ENCODE measurements at regions not wholly inside any gene's neighbourhood (a gene's known extent, or its start where the extent isn't known, plus 50 kb on each side); places are given as distances from the start of the nearest gene placed in this dataset.

DNA sequence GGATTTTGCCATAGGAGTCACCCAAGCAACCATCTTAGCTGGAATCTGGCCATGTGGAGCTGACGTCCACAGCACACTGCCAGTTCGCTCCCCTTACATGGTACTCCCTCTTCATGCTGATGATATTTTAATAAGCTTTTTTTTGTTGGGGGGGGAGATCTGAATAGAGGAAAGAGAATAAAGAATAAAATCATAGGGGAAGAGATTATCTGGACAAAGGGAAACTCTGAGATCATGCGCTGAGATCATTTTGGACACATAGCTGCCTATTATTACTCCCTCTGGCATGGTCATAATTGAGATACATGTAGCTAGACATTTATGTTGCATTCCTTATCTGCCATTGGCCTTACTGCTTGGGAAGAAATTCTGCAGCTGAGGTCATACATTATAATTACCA is 282.7 kb downstream of the HTR7 start:
- no peak for DNase-seq (ENCODE audit: low read depth in 2 of 3, low spot score in 2 of 3)

DNA sequence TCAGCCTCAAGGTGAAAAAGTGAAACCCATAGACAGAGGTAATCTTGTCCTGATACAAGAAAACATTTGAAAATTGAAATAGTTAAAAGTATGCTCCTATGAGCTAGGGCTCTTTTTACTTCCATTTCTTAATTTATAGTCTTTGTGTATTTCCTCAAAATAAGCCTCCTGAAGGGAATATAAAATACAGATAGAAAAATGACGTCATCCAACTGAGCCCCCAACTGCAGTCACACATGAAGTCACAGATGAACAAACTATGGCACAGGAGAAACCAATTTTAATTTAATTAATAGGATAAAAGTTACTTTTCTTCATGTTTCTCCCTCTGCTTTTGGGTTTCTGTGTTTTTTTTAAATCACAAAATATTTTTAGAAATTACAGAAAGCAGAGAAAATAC is 280.3 kb downstream of the HTR7 start:
- DNase-seq (ENCODE audit: low read depth in 2 of 3, low spot score in 2 of 3), result no peak

DNA sequence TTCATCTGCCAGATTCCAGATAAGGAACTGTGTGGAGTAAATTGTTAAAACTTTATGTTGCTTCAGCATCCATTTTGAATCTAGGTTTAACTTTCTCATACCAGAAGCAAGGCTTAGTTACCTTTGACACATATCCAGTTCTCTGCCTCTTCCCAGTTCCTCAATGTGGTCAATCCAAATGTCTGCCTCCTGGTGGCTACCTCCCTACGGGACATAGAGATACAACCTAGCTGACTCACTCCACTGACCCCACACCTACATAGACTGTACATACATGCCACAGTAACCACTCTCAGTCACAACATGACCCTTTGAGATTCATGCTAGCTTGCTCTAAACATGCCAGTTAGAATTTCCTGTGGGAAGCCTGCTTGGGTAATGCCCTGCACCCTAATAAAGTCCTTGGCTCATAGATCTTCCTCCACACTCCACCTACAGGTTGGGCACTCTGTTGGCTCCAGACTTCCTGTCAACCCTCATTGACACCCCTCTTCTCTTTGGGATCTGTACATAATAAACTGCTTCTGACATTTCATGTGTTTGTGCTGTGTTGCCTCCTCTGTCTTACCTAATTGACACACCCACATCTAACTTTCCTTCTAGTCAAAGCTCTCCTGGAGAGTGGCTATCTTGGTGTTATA is 278.1 kb downstream of the HTR7 start:
- no peak for DNase-seq (ENCODE audit: low read depth in 2 of 3, low spot score in 2 of 3)

DNA sequence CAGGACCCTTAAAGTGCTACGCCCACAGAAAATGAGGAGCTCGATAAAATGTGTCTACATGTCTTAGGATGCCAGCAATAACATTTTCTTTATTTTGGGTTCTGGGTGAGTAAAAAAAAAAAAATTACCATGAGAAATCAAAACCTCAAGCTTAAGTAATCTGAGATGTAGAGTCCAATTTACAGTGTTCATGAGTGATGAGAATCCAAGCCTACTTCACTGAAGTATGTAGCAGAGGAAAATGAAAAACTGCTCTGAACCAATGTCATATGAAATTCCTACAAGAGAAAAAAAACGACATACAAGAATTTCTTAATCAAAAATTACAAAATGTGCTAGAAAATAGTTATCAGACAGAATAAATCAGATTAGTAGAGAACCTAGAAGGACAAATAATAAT is 274.4 kb downstream of the HTR7 start:
- no peak for DNase-seq (ENCODE audit: low read depth in 2 of 3, low spot score in 2 of 3)

DNA sequence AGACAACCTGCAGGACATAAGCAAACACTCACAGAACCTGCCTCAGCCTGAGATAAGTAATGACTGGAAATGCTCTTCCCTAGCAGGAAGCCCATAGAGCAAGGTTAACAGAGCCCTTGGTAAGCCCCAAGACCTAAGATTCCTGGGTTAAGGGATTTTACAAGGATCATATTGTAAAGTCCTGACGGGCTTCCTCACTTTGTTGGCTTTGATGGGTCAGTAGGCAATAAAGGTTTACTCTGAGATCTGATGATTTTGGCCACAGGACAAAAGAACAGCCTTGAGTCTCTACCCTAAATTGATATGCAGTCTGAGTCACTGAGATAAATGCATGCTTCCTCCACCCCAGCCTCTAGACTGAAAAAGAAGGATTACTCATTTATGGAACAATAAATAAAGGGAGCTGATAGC is 270.8 kb downstream of the HTR7 start:
- DNase-seq (ENCODE audit: low read depth in 2 of 3, low spot score in 2 of 3), result no peak

DNA sequence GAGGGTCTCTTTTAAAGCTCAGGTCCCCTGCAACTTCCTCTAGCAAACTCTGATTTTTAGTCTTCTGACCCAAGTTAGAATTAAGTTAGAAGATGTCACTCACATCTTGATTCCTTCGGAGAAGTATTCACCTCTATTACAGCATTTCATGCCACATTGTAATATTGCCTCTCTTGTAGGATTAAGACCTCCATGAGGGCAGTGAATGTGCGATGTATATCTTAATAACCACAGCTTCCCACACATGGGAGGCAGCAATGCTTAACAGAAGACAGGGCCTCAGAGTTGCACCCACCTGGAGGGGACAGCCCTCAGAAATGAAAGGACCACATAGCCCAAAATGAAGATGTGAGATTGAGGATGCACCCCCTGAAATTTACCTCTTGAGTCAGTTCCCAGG is 270.3 kb downstream of the HTR7 start:
- DNase-seq (ENCODE audit: low read depth in 2 of 3, low spot score in 2 of 3), result no peak

DNA sequence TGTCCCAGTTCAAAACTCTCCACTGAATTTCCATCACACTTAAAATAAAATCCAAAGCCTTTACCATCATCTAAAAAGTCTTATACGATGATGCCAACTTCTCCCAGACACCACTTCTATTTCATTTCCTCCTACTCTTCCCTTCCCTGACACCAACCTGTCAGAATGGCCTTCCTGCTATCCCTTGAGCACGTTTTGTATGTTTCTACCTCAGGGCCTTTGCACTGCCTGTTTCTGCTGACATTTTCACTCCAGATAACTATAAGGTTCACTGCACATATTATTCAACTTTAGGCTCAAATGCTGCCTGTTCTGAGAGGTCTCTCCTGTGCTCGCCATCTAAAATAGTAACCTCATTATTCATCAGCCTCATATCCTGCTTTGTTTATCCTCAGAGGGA is 269.6 kb downstream of the HTR7 start:
- no peak for DNase-seq (ENCODE audit: low read depth in 2 of 3, low spot score in 2 of 3)

DNA sequence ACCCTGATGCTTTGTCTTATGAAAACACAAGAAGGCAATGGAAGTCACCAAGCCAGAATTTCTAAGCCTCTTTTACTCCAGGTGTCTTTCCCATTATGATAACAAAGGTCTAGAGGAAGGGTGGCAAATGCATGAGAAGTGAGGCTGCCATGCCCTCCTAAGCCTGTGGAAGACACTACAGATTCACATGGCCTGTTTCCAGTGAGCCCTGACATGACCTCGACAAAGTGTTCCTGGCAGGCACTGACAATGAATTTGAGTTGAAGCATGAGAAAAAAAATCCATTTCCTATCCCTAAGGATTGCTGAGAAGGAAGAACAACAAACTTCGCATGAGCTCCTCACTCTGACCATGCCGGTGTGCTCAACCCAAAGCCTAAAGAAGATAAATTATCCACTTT is 268.0 kb downstream of the HTR7 start:
- no peak for DNase-seq (ENCODE audit: low read depth in 2 of 3, low spot score in 2 of 3)

DNA sequence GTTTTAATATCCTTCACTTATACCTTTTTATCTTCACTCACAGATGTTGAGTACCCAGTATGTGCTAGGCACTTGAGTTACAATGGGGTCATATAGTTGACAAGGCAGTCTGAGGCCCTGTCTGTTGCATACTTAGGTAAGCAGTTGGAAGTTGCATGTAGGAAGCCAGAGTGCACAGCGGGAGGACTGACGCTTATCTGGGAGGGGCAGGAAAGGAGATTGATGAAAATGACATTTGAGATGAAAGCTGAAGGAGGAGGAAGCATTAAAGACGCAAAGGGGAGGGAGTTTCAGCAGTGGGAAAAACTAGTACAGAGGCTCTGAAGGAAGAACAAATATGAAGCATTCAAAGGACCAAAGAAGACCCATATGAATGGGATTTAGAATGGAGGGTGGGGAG is 266.2 kb downstream of the HTR7 start:
- DNase-seq (ENCODE audit: low read depth in 2 of 3, low spot score in 2 of 3), result no peak

DNA sequence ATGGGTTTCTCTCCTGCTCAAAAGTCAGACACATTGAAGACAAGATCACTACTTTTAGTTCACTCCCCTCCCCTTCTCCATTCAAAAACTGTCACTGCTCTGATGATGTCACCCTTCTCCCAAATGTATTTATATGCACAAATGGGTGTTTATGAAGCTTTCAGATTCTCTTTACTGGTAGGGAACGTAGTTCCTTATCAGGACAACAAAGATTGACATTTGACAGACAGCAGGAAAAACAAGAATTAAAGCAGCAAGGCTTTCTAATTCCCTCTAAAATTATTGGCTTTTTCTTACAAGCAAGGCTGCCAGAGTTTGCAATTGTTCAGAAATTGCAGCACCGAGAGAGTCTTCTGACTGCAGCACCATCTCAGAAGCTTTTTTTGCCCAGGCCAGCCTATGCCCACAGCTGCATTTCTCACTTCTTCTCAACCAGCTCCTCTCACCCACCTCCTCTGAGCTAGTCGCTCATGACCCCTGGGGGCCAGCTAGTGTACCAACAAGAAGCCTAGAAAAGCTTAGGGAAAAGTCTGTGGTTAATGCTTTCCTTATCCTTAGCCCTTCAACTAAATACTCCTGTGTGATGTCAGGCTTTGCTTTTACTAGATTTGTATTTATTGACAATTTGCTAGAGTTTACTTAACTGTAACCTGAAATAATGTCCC is 265.1 kb downstream of the HTR7 start:
- peak in 2 of 3 donors; percentile 20 to 52 for DNase-seq (ENCODE audit: low read depth in 2 of 3, low spot score in 2 of 3)

DNA sequence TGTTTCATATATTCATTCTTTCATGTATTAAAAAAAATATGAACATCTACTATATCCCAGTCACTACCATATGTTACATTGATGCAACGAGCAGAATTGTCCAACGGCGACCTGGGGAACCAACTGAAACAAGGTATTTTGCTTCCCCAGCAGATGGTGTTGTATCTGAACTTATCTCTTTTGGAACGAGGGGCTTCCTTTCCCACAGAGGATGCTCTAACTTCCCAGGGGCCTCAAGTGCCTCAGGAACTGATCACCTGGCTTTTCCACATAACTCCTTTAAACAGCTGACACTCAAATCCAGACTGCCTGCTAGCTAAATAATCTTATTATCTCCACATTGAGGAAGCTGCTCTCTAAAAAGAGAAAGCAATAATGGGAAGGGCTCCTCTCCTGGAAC is 259.3 kb downstream of the HTR7 start:
- DNase-seq (ENCODE audit: low read depth in 2 of 3, low spot score in 2 of 3), result no peak

DNA sequence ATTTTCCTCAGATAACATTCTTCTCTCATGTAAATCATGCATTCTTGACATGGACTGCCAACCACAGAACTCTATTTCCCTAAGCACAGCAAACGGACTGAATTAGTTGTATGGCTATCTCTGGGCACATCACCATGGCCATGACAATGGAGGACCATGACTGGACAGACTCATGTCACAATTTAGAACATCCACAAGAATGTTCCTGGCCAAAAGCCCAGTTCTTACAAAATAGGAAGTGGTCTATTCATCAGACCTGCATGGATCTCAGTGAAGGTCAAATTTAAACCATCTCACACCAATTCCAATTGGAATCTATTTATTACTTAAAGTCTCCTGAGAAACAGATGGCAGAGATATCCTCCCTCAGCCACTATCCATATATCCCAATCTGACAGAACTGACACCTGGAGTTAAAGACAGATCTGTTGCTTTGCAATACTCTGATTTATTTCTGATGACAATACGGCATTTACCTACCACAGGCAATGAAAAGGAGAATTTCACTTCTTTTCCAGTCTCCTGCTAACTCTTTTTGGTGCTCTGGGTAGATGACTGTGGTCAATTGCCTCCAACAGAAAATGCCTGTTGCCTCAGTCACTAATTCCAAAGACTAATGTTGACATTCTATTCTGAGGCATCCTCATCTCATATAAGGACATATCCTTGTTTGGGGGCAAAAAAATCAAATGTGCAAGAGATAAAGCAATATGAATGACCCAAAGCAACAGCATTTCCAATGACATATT is 254.8 kb downstream of the HTR7 start:
- no peak for DNase-seq (ENCODE audit: low read depth in 2 of 3, low spot score in 2 of 3)

DNA sequence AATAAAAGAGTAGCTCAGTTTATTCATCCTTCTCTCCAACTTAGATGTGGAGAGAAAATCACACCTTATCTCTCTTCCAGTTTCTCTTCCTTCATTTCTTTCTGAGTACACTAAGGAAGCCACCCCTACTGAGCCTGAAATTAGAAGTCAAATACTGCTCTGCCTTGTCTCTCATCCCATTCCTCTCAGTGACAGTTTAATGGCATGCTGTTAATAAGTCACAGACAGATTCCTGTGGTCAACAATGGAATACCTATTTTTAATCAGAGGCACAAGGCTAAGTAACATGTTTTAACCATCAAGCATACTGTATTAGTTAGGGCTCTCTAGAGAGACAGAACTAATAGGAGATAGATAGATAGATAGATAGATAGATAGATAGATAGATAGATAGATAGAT is 253.2 kb downstream of the HTR7 start:
- no peak for DNase-seq (ENCODE audit: low read depth in 2 of 3, low spot score in 2 of 3)

DNA sequence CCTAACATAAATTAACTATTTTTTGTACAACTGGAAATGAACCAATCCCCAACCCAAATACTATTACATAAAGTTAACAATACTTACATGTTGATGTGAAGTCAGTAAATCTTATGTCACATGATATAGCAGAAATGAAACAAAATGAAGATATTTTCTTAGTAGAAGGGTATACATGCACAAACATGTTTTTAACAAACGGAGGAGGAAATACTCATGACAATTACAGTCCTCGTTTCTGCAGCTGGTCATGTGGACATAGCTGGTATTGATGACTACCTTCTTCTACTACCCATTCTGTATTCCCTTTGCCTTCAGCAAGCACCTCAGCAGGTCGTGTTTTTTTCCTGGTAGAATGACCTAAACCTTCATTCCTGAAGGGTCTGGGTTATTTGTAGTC is 252.3 kb downstream of the HTR7 start:
- DNase-seq (ENCODE audit: low read depth in 2 of 3, low spot score in 2 of 3), result no peak

DNA sequence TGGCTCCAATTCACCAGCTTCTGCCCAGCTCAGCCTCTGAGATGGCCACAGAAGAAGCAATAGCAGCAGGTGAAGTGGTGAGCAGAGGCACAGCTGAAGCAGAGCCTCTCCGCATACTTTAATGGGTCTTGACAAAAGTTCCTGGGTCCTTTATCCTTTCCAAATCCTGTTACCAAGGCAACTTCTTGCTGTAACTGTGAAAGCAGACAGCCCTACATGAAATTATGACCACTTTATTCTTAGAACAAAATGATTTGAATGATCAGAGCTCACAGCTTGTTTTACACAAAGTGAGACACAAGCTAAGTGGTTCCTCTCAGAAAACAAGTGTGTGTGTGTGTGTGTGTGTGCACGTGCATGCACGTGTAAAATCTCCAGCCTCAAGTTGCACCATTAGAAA is 245.6 kb downstream of the HTR7 start:
- DNase-seq (ENCODE audit: low read depth in 2 of 3, low spot score in 2 of 3), result no peak

DNA sequence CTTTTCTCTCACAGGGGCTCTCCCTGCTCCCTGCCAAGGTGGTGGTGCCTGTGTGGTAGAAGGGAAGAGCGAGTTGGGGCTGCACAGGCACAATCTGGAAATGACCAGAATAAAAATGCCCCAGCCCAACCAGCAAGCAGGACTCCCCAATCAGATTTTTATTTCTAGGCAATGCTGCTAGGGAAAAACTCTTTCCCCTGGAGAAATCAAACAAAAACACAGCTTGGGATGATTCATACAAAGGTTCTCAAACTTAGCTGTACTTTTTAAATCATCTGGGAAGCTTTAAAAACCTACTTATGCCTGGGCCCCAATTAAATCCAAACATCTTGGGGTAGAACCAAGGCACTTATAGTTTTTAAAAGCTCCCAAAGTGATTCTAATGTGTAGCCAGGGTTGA is 243.2 kb downstream of the HTR7 start:
- DNase-seq (ENCODE audit: low read depth in 2 of 3, low spot score in 2 of 3), result no peak

DNA sequence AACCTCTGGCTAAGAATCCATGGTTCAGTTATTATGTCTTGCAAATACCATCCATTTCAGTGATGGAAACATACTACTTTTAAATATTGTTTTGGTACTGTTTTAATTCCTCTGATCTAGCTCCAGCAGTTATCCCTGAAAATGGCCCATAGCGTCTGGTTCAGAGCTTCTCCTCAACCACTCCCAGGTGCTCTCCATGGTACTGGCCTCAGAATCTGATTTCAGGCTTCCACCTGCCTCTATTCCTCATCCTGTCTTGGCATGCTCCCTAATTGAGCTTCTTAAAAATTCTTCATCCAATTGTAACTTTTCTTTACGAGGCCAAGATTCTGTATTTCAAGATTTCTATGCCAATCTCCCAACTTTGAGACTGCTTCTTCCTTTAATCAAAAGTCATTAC is 236.3 kb downstream of the HTR7 start:
- DNase-seq (ENCODE audit: low read depth in 2 of 3, low spot score in 2 of 3), result no peak

DNA sequence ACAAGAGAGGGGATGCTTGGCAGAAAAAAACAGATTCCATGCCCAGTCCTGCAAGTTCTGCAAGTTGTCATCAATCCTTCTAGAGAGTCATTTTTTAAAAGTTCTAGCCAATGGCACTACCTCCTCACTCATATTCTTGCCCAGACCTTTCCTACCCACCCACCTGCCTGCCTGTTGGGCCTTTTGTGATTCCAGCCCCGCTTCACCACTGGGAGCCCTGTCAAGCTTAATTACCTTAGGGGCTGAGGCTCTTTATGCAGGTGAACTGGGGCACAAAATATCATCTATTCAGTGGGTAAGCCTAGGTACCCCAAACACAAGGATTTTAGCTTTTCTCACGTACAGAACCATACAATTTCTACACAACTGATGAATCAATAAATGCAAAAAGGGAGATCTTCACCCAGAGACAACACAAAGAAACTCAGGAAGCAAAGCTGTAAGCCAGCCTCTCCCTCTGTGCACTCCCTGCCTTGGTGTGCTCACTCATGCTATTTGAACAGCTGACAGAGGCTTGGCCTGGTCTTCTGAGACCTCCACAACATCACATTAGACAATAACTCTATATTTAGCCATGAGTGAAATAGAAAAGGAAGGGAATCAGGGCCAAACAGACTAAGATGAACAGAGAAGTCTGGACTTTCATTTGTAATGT is 222.6 kb downstream of the HTR7 start:
- DNase-seq (ENCODE audit: low read depth in 2 of 3, low spot score in 2 of 3), result no peak

DNA sequence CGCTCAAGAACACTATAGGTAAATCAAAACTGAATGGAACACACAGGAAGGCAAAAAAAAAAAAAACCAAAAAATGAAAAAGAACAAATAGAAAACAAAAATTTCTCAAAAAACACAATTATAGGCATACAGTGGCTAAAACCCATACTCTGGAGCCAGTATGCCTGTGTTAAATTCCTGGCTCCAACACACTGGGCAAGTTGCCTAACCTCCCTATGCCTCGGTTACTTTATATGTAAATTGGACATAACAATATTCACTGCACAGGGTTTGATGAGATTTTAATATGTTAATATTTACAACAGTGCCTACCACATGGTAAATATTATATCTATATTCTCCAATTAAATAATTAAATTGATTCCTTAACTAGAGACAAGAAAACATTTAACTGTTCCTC is 217.1 kb downstream of the HTR7 start:
- DNase-seq (ENCODE audit: low read depth in 2 of 3, low spot score in 2 of 3), result no peak

DNA sequence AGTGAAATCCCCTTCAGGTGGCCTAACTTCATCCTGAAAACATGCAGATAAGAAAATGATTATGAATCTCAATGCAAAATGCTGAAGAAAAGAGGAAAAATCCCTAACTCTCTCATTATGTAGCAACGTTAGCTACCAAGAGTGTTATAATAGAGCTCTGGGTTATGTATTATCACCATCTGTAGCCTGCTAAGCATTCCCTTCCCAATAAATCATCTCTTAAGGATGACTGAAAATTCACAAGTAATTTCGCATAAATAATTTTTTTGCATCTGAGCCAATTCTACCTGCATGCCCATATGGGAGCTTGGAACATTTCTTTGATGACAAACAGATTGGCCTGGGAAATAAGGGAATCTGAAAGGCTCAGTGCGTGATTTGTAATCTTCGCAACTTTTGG is 216.1 kb downstream of the HTR7 start:
- DNase-seq (ENCODE audit: low read depth in 2 of 3, low spot score in 2 of 3), result no peak

DNA sequence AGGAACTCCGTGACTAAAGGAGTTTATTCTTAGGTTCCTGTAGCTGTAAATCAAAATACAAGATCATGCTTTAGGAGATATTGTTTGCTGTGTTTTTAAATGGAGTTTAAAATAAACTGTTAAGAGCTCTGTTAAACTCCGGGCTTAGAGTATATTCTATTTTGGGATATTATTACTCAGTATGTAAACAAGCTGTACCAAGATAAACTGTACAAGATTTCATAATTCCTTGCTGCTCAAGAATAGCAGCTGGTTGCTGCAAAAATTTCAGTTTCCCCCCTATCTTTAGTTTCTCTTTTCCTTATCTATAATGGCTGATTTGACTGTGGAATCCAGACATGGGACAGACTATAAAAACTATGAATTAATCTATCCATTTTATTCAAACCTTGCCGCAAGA is 215.7 kb downstream of the HTR7 start:
- DNase-seq (ENCODE audit: low read depth in 2 of 3, low spot score in 2 of 3), result no peak

DNA sequence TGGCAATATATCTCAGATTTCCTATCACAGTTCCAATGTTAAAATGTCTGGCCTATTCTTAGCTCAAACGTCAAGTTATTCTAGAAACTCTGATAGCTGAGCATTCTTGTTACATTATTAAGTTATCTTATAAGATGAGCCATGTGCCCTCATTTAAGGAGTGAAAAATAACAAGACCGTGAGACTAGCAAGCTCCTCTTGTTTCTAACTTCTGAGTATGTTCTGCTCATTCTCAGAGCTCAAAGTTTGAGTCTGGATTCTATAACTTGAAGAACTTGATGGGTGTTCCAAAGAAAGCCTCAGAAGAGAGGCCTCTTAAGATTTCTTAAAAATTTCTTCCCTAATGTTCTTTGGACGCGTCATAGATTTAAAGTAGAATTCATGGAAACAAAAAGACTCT is 215.2 kb downstream of the HTR7 start:
- no peak for DNase-seq (ENCODE audit: low read depth in 2 of 3, low spot score in 2 of 3)

Data from hematopoietic multipotent progenitor cell (in vitro differentiated cells).